ENCODE measurements at regions not wholly inside any gene's neighbourhood (a gene's known extent, or its start where the extent isn't known, plus 50 kb on each side); places are given as distances from the start of the nearest gene placed in this dataset.
"Not testable (repeated sequence)": the region's sequence is repeated elsewhere in the genome, so short reads cannot be mapped to it uniquely, and the experiment has no call there.

DNA sequence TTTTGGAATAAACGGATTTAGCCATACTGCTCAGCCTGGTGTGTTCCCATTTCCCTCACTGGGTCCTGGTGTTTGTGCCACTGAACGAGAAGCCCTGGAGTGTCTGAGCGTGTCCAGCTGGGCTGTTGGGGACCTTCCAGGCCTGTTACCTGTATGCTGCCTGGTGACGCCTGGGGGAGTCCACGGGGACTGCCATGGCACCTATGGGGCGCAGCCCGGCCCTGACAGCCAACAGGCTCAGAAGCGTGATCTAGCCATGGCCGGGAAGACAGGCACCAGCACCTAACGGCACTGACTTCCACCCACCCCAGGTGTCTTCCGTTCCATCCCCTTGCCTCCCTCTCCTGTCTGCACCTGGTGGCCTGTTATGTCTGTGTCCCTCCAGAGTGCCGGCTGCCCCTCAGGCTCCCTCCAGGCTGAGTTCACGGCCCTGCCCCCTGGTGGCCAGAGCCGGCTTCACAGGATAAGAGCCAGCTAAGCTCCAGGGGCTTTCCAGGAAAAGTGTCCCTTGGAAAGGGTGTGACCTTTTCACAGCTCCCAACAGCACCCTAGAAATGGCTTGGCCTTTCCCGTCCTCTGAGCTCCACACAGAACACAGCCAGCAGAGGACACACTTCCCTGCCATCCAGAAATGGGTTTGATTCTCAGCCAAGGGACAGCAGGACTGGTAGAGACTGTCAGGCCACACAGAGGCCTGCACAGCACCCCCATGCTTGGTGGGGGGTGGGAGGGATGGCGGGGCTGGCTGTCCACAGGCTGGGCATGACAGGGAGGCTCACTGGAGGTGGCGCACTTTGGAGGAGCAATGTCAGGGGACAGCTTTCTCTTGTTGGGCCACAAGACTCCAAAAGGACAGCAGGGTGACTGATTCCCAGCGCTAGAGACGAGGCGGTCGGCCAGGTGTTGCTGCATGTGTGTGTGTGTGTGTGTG, 64.0 kb upstream of the LYSMD4 start:
- TF ChIP-seq, protein P1, sequence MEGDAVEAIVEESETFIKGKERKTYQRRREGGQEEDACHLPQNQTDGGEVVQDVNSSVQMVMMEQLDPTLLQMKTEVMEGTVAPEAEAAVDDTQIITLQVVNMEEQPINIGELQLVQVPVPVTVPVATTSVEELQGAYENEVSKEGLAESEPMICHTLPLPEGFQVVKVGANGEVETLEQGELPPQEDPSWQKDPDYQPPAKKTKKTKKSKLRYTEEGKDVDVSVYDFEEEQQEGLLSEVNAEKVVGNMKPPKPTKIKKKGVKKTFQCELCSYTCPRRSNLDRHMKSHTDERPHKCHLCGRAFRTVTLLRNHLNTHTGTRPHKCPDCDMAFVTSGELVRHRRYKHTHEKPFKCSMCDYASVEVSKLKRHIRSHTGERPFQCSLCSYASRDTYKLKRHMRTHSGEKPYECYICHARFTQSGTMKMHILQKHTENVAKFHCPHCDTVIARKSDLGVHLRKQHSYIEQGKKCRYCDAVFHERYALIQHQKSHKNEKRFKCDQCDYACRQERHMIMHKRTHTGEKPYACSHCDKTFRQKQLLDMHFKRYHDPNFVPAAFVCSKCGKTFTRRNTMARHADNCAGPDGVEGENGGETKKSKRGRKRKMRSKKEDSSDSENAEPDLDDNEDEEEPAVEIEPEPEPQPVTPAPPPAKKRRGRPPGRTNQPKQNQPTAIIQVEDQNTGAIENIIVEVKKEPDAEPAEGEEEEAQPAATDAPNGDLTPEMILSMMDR (IDR thresholded peaks at IDR 0.05): peak in 1 of 6 experiments; percentile 10
- TF ChIP-seq POLR2A (IDR thresholded peaks at IDR 0.05): not testable (repeated sequence)

Data from esophagus squamous epithelium (tissue), 4 donors.